GM21367 (cell line): ENCODE measurements at regions not wholly inside any gene's neighbourhood (a gene's known extent, or its start where the extent isn't known, plus 50 kb on each side); places are given as distances from the start of the nearest gene placed in this dataset.

Experiments used
- ATAC-seq: cut with Tn5 transposase; IDR thresholded peaks from one replicate; pipeline ENCODE4 v1.9.1; 2021; ENCODE audit not compliant: unreplicated experiment

DNA sequence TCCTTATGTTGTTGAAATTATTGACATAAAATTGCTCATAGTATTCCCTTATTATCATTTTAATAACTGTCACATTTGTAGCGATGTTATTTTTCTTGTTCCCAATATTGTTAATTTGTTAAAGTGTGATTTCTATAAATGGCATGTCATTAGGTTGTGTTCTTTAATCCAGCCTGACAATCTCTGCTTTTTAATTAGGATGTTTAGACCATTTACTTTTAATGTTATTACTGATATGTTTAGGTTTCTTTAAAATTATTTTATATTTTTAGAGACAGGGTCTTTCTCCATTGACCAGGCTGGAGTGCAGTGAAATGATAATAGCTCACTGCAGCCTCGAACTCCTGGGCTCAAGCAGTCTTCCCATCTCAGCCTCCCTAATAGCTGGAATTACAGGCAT, 408.5 kb downstream of the DLEU7 start:
- ATAC-seq, result no peak

DNA sequence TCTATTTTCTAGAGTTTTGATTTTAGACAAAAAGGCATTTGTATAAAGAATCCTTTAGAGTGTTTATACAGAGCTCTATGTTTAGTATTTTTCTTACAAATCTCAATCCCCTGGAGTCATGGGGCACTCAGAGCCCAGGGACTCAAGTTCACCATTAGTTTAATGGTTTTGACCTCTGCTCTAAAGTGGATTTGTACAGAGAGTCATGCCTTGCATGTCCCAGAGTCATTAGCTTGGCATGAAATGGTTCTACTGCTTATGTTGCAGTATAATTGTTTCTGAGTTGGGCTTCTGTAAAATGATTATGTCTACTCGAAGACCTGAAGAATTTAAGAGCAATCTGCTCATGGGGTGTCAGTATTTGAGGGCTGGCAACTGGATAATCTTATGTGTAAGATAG, 406.2 kb downstream of the DLEU7 start:
- ATAC-seq, result no peak

DNA sequence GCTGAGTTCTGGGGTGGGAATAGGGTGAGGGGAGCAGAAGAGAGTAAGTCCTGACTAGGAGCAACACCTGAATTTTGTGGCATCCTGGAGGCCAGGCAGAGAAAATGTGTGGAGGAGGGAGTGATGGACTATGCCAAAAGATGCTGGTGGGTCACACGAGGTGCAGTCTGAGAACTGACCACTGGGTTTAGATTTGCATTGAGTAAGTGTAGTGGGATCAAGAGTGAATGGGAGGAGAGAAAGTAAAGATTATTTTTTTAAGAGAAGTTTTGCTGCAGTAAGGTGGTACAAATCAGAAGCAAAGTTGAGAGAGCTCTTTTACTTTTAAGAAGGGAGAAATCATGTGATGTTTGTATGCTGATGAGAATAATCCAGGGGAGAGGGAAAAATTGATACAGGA, 405.1 kb downstream of the DLEU7 start:
- ATAC-seq, result no peak

- ATAC-seq, result no peak
These were observed 402.4 kb downstream of the DLEU7 start for GRCh38 chr13:50441130-50441529.

GRCh38 chr13:50444726-50445125, 398.8 kb downstream of the DLEU7 start:
- ATAC-seq, result no peak

DNA sequence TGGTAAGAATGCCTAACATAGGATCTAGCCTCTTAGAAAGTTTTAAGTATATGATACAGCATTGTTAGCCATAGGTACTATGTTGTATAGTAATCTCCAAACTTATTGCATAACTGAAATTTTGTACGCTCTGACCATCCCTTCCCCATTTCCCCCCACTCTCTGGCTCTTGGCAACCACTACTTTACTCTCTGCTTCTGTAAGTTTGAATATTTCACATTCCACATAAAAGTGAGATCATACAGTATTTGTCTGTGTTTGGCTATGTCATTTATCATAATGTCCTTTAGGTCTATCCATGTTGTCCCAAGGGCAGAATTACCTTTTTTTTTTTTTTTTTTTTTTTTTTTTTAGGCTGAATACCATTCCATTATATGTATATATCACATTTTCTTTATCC, 396.9 kb downstream of the DLEU7 start:
- no peak for ATAC-seq

DNA sequence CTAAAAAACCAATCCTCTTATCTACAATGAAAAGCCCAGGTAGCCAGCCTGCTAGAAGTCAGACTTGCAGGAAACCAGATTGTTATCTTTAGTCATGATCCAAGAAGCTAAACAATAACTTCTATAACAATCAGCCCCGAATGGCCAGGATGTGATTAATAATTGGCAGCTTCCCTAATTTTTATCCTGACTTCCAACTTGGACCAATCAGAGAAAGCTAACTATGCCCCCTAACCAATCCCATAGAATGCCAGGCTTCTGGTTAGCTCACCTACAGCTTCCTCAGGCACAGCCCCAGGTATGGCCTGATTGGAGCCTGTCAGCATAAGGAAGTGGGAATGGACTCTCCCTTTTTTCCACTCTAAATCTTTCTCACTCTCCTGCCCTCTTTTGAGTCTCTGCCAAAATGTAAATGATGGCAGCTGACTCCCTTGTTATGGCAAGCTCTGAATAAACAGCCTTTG, 394.9 kb downstream of the DLEU7 start:
- ATAC-seq, result no peak

DNA sequence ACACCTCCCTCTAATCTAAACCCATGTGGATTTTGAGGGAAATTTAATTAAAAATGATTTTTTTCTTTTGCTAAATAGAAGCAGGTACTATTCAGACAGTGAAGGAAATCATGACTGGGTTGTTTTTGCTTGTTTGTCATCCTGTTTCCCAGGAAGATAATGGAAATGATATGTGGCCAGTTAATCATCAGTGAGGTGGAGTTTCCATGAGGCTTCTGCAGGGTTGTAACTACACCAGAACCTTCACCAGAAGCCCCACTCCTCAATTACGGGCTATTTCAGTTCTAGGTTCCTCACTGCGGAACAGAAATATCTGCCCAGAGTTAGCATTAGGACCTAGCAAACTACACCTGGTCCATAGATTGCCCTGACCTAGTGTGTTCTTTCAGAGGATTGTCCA, 394.0 kb downstream of the DLEU7 start:
- no peak for ATAC-seq

DNA sequence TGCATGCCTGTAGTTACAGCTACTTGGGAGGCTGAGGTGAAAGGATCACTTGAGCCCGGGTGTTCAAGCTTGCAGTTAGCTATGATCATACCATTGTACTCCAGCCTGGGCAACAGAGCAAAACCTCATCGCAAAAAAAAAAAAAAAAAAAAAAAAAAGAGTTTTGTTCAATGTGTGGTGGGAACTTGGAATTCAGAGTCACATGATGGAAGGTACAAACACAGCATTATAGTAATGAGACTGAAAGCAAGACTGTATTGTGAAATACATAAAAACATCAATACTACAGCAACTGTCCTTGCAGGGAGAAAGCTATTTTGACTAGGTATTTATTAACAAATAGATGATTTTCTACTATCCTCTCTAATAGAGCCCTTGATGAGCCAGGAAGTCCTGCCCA, 393.2 kb downstream of the DLEU7 start:
- ATAC-seq, result no peak

GRCh38 chr13:50451609-50452008, 391.9 kb downstream of the DLEU7 start:
- no peak for ATAC-seq

GRCh38 chr13:50452028-50452427, 391.5 kb downstream of the DLEU7 start:
- no peak for ATAC-seq

- no peak for ATAC-seq
These were observed 390.7 kb downstream of the DLEU7 start for GRCh38 chr13:50452756-50453155.

DNA sequence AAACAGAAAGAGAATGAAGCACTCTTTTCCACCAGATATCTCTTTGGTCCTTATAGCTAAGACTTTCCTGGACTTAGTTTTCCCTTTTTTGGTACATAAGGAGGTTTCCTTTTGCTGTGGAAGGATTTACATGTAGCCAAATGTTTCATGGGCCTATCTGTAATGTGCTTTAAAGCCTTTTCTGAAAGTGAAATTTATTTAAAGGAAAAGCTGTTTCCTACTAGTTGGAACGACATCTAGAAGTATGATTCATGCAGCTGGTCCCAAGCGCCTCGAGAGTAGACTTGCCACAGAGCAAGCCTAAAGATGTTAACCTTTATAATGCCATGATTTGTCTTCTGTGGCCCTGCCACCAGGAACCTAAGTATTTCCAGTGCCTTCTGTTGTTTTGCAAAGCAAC, 390.3 kb downstream of the DLEU7 start:
- ATAC-seq, result no peak

- ATAC-seq, result no peak
These were observed 387.4 kb downstream of the DLEU7 start for GRCh38 chr13:50456111-50456510.

DNA sequence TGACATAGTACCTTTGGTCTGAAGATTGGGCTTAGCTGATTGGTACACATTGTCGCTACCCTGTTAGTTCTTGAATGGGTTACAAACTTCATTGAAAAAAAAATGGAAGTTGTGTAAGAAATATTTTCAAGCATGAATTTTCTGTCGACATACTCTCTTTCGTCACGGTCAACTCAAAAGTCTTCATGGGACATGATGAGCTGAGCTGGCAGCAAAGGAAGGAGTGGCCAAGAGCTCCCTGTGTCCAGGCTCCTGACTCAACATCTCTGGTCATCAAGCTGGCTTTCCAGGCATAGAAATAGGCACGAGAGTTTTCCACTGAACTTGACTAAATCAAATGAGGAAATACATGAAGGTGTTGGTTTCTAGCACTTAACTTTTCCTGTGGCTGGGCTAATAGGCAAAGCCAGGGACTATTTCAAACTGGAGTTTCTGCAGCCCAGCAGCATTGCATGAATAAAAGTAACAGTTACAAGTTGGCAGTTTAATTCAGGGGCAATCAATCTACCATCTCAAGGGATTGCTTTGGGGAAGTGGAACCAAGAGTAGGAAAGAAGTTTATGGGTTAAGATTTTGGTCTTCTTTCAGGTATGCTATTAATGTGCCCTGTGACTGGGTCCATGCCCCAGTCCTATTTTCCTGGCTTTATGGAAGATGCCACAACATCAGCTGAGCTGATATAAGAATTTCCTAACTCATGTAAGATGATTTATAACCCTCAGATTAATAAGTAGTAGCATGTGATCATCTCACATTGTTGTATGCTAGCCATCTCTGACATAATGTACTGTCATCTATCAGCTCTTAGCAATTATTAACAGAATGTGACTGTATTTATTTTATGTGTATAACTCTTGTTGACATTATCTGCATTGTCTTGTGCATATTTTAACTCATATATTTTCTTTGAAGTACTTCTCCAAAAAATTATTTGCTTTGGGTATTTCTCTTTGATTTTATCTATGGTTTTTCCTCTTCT, 385.8 kb downstream of the DLEU7 start:
- ATAC-seq, result no peak

DNA sequence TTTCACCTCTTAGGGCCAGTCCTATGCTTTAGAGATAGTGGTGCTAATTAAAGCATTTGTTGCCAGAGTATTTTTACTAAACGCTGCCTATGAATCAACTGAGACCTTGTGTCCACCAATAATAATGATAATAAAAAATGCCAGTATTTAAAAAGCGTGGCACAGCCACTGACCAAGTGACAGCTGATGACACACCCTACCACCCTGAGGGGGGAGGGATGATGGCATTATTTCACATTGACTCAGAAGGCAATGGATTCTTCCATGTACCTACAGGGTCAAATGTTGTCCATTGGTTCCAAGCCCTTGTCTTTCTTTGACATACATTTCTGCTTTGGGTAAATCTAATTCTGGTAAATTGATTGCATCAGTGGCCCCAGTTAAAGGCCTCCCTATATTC, 384.4 kb downstream of the DLEU7 start:
- ATAC-seq, result no peak

DNA sequence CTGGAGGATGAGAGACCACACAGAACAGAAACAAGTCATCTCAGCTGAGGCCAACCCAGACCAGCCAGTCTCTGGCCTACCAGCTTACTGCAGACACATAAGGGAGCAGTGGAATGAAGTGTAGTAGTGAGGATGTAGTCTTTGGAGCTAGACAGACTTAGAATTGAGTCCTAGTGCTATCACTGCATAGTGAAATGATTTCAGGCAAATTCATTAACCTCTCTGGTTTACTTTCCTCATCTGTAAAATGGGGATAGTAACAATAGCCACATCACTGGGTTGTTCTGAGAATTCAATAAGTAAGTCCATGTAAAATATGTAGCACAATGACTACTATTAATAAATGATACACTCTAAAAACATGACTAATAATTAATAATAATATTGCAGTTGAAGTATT, 383.8 kb downstream of the DLEU7 start:
- ATAC-seq, result no peak

- no peak for ATAC-seq
These were observed 383.1 kb downstream of the DLEU7 start for GRCh38 chr13:50460358-50460757.

DNA sequence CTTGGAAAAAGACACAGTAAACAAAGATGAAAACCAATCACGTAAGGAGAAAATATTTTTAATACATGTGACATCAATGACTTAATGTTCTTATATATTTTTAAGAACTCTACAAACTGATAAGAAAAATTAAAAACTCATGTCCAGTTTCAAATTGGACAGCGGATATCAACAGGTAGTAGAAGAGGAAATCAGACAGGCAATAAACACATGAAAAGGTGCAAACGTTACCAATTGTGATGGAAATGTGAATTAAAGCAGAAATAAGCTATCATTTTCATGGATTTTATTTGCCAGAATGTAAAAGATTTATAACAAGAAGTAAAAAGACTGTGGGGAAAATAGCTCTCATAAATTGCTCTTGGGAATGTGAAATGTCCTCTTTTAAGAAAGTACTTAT, 382.3 kb downstream of the DLEU7 start:
- no peak for ATAC-seq

DNA sequence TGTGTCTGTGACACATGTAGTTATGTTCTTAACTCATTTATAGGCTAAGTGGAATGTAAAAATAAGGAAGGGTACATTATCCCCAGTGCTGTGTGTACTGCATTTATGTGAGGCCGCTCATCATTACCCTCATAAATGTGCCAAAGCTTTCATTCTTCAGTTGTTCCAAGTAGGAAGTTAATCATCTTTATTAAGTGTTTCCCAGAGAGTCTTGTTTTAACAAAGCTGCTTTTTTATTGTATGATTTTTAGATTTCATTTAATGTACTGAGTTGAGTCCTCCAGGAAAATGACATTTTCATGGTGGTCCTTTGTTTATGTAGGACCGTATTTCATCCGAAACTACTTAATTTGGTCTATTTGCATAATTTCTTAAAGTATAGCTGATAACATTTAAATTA, 379.8 kb downstream of the DLEU7 start:
- no peak for ATAC-seq

- ATAC-seq, result no peak
These were observed 378.9 kb downstream of the DLEU7 start for GRCh38 chr13:50464349-50465251.

GRCh38 chr13:50466456-50466855, 377.0 kb downstream of the DLEU7 start:
- no peak for ATAC-seq
